ENCODE measurements at regions not wholly inside any gene's neighbourhood (a gene's known extent, or its start where the extent isn't known, plus 50 kb on each side); places are given as distances from the start of the nearest gene placed in this dataset.

GRCh38 chr5:109469896-109470662 lies 60.3 kb upstream of the PJA2 start:
- POLR2A ChIA-PET = no interaction called here
- H3K9me3 Mint-ChIP-seq (ENCODE audit: insufficient read depth) = no peaks in the 10 kb centered on the region
- DNase-seq (no peak), ATAC-seq (ENCODE audit: low read depth) (no peak)
- no peak for TF ChIP-seq EZH2 (IDR thresholded peaks at IDR 0.05; ENCODE audit: borderline replicate concordance, insufficient read depth, low read depth, low read length, poor library complexity, severe bottlenecking)
- TF ChIP-seq CTCF (IDR thresholded peaks at IDR 0.05) = no peak
- Histone ChIP-seq H3K36me3 (replicated peaks in 1 of 2; ENCODE audit: control extremely low read depth in 1 of 2, control insufficient read depth in 1 of 2, extremely low read depth in 1 of 2, insufficient read depth in 2 of 2, low read length in 1 of 2) (no peaks in the 10 kb centered on the region), H3K79me2 (ENCODE audit: control insufficient read depth, insufficient read depth, low read length) (no peaks in the 10 kb centered on the region), H3K4me3 (ENCODE audit: control extremely low read depth in 1 of 5, extremely low read depth in 1 of 5, insufficient read depth in 1 of 5, low read depth in 2 of 5, low read length in 4 of 5) (no peak overlapping the region), H2AFZ (ENCODE audit: insufficient read depth, low read depth, low read length, poor library complexity, severe bottlenecking) (no peak overlapping the region), H3K27me3 (replicated peaks in 1 of 4; ENCODE audit: control extremely low read depth in 1 of 4, control insufficient read depth in 3 of 4, insufficient read depth in 4 of 4, low read length in 3 of 4) (no peaks in the 10 kb centered on the region), H3K9me3 (ENCODE audit: control extremely low read depth in 1 of 3, control insufficient read depth in 2 of 3, insufficient read depth in 1 of 3, low read length in 2 of 3) (no peaks in the 10 kb centered on the region), H4K20me1 (ENCODE audit: control insufficient read depth, insufficient read depth, low read length, poor library complexity, severe bottlenecking) (no peaks in the 10 kb centered on the region), H3K9ac (ENCODE audit: low read length) (no peak overlapping the region), H3K4me2 (replicated peaks; ENCODE audit: low read depth, low read length, poor library complexity, severe bottlenecking) (no peak overlapping the region), H3K4me1 (ENCODE audit: control insufficient read depth in 2 of 2, insufficient read depth in 2 of 2, low read length in 2 of 2) (peaks cover 0 to 3% of the 10 kb centered on the region in 2 donors), H3K27ac (ENCODE audit: low read length in 2 of 2) (no peak overlapping the region)
- peaks cover 5% of the 10 kb centered on the region for H3K4me1 Mint-ChIP-seq
- CTCF ChIA-PET = interaction anchor here (1.3 kb wide), 1 partner anchor 16 kb away, joined by 4 read pairs; no protein-coding TSS in a partner anchor
- no CpG with 5 or more reads among the region's 1 CpG for WGBS (ENCODE audit: insufficient coverage)
- H3K27ac Mint-ChIP-seq = no peak overlapping the region
- peaks cover 2% of the 10 kb centered on the region for H3K27me3 Mint-ChIP-seq
- intact Hi-C loops (cut with micrococcal nuclease) = loop anchor here (1.0 to 10.0 kb wide), 4 partner anchors 59 to 948 kb away; no protein-coding TSS in a partner anchor
- no peak overlapping the region for H3K4me3 Mint-ChIP-seq

Data from B cell (primary cell).